ENCODE measurements at regions not wholly inside any gene's neighbourhood (a gene's known extent, or its start where the extent isn't known, plus 50 kb on each side); places are given as distances from the start of the nearest gene placed in this dataset.

DNA sequence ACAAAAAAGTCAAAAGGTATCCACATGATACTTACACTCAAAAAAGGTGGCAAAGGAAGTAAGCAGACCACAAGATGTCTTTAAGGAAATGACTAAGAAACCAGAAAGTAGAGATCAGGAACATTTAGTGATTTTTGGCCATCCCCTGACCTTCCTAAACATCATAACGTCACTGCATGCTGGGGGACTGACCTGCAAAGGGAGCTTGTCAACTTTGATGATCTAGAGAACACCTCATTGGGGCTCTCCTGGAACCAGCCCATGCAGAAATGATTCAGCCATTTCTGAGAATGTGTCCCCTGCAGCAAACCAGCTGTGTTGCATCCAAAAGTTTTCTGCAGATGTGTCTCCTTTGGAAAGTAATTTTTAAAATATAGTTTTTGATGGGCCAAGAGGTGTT, 152.2 kb upstream of the RASSF8 start:
- H3K9me3 ChIP-seq (ENCODE audit: control insufficient read depth in 4 of 4, low read length in 3 of 4) = no peaks in the 10 kb centered on the region

GRCh38 chr12:25808604-25809003, 149.9 kb upstream of the RASSF8 start:
- Histone ChIP-seq H3K36me3 (ENCODE audit: control insufficient read depth in 4 of 4, insufficient read depth in 3 of 4, low read depth in 1 of 4, low read length in 3 of 4) (no peaks in the 10 kb centered on the region), H3K27ac (ENCODE audit: low read depth in 1 of 2, low read length in 2 of 2) (no peak overlapping the region), H3K4me3 (ENCODE audit: low read depth in 1 of 3, low read length in 3 of 3) (no peak overlapping the region), H3K9me3 (ENCODE audit: control insufficient read depth in 4 of 4, low read length in 3 of 4) (no peaks in the 10 kb centered on the region), H3K27me3 (ENCODE audit: control insufficient read depth in 4 of 4, insufficient read depth in 4 of 4, low read length in 3 of 4) (no peaks in the 10 kb centered on the region), H3K9ac (ENCODE audit: low read depth in 1 of 2, low read length in 2 of 2) (no peak overlapping the region), H3K4me1 (ENCODE audit: control insufficient read depth in 4 of 4, insufficient read depth in 4 of 4, low read length in 3 of 4) (no peaks in the 10 kb centered on the region)
- no peak for DNase-seq (ENCODE audit: low spot score)
- no peak for TF ChIP-seq ATF3 (IDR thresholded peaks at IDR 0.05)
- TF ChIP-seq RAD21 (IDR thresholded peaks at IDR 0.05) = no peak
- no peak for TF ChIP-seq GABPA (IDR thresholded peaks at IDR 0.05 in 1 of 2, conservative IDR thresholded peaks at IDR 0.05 in 1 of 2)
- TF ChIP-seq SP1 (IDR thresholded peaks at IDR 0.05) = no peak
- no peak for TF ChIP-seq RXRA (IDR thresholded peaks at IDR 0.05)
- no peak for TF ChIP-seq MAX (IDR thresholded peaks at IDR 0.05)
- TF ChIP-seq TAF1 (conservative IDR thresholded peaks at IDR 0.05) = no peak
- TF ChIP-seq FOXA2 (IDR thresholded peaks at IDR 0.05) = no peak
- no peak for TF ChIP-seq ZBTB33 (IDR thresholded peaks at IDR 0.05)
- TF ChIP-seq HNF4G (IDR thresholded peaks at IDR 0.05) = no peak
- no peak for TF ChIP-seq EGR1 (IDR thresholded peaks at IDR 0.05; ENCODE audit: low read depth in 2 of 2)
- no peak for TF ChIP-seq HNF4A (conservative IDR thresholded peaks at IDR 0.05)

More for the DNA sequence above, 152.2 kb upstream of the RASSF8 start:
- H3K9ac ChIP-seq (ENCODE audit: low read depth in 1 of 2, low read length in 2 of 2) = no peak overlapping the region
- WGBS = 66% methylated on average over 1 of the region's 1 CpG
- no peak overlapping the region for H3K27ac ChIP-seq (ENCODE audit: low read depth in 1 of 2, low read length in 2 of 2)
- H3K36me3 ChIP-seq (ENCODE audit: control insufficient read depth in 4 of 4, insufficient read depth in 3 of 4, low read depth in 1 of 4, low read length in 3 of 4) = no peaks in the 10 kb centered on the region
- no peaks in the 10 kb centered on the region for H3K27me3 ChIP-seq (ENCODE audit: control insufficient read depth in 4 of 4, insufficient read depth in 4 of 4, low read length in 3 of 4)
- H3K4me1 ChIP-seq (ENCODE audit: control insufficient read depth in 4 of 4, insufficient read depth in 4 of 4, low read length in 3 of 4) = no peaks in the 10 kb centered on the region
- DNase-seq (ENCODE audit: low spot score) = no peak
- no peak overlapping the region for H3K4me3 ChIP-seq (ENCODE audit: low read depth in 1 of 3, low read length in 3 of 3)
- TF ChIP-seq SP1 (IDR thresholded peaks at IDR 0.05) (no peak), CTCF (IDR thresholded peaks at IDR 0.05; ENCODE audit: low read depth, low read length, missing input control) (no peak), FOXA2 (IDR thresholded peaks at IDR 0.05) (no peak), ATF3 (IDR thresholded peaks at IDR 0.05) (no peak), RXRA (IDR thresholded peaks at IDR 0.05) (no peak), TAF1 (conservative IDR thresholded peaks at IDR 0.05) (no peak), MAX (IDR thresholded peaks at IDR 0.05) (no peak)

DNA sequence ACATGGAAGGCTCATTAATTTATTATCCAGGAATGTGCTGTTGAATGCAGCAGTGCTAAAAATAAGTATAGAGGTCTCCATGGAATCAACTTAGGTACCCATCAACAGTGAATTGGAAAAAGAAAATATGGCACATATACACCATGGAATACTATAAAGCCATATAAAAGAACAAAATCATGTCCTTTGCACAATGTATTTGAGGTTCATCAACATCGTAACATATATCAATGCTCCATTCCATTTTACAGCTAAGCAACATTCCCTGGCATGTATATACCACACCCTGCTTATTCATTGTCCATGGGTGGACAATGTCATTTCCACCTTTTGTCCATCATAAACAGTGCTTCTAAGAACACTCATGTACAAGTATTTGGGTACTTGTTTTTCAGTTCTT, 147.8 kb upstream of the RASSF8 start:
- no peaks in the 10 kb centered on the region for H3K36me3 ChIP-seq (ENCODE audit: control insufficient read depth in 4 of 4, insufficient read depth in 3 of 4, low read depth in 1 of 4, low read length in 3 of 4)
- H3K9ac ChIP-seq (ENCODE audit: low read depth in 1 of 2, low read length in 2 of 2) = no peak overlapping the region
- no peaks in the 10 kb centered on the region for H3K9me3 ChIP-seq (ENCODE audit: control insufficient read depth in 4 of 4, low read length in 3 of 4)
- DNase-seq (ENCODE audit: low spot score) = no peak
- 97% methylated on average over 1 of the region's 1 CpG for WGBS
- H3K27me3 ChIP-seq (ENCODE audit: control insufficient read depth in 4 of 4, insufficient read depth in 4 of 4, low read length in 3 of 4) = no peaks in the 10 kb centered on the region
- H3K4me1 ChIP-seq (ENCODE audit: control insufficient read depth in 4 of 4, insufficient read depth in 4 of 4, low read length in 3 of 4) = no peaks in the 10 kb centered on the region
- no peak overlapping the region for H3K27ac ChIP-seq (ENCODE audit: low read depth in 1 of 2, low read length in 2 of 2)
- no peak overlapping the region for H3K4me3 ChIP-seq (ENCODE audit: low read depth in 1 of 3, low read length in 3 of 3)
- TF ChIP-seq JUND (IDR thresholded peaks at IDR 0.05) (no peak), MAX (IDR thresholded peaks at IDR 0.05) (no peak), TAF1 (conservative IDR thresholded peaks at IDR 0.05) (no peak), GABPA (IDR thresholded peaks at IDR 0.05 in 1 of 2, conservative IDR thresholded peaks at IDR 0.05 in 1 of 2) (no peak), HNF4A (conservative IDR thresholded peaks at IDR 0.05) (no peak), FOXA1 (IDR thresholded peaks at IDR 0.05) (no peak), EGR1 (IDR thresholded peaks at IDR 0.05; ENCODE audit: low read depth in 2 of 2) (no peak), YY1 (IDR thresholded peaks at IDR 0.05) (no peak)
- TF ChIP-seq, protein P1, sequence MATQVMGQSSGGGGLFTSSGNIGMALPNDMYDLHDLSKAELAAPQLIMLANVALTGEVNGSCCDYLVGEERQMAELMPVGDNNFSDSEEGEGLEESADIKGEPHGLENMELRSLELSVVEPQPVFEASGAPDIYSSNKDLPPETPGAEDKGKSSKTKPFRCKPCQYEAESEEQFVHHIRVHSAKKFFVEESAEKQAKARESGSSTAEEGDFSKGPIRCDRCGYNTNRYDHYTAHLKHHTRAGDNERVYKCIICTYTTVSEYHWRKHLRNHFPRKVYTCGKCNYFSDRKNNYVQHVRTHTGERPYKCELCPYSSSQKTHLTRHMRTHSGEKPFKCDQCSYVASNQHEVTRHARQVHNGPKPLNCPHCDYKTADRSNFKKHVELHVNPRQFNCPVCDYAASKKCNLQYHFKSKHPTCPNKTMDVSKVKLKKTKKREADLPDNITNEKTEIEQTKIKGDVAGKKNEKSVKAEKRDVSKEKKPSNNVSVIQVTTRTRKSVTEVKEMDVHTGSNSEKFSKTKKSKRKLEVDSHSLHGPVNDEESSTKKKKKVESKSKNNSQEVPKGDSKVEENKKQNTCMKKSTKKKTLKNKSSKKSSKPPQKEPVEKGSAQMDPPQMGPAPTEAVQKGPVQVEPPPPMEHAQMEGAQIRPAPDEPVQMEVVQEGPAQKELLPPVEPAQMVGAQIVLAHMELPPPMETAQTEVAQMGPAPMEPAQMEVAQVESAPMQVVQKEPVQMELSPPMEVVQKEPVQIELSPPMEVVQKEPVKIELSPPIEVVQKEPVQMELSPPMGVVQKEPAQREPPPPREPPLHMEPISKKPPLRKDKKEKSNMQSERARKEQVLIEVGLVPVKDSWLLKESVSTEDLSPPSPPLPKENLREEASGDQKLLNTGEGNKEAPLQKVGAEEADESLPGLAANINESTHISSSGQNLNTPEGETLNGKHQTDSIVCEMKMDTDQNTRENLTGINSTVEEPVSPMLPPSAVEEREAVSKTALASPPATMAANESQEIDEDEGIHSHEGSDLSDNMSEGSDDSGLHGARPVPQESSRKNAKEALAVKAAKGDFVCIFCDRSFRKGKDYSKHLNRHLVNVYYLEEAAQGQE (IDR thresholded peaks at IDR 0.05) = no peak

All from liver (tissue), 8 donors.